Gastroesophageal sphincter (tissue), 4 donors: ENCODE measurements at regions not wholly inside any gene's neighbourhood (a gene's known extent, or its start where the extent isn't known, plus 50 kb on each side); places are given as distances from the start of the nearest gene placed in this dataset.
A peak's percentile ranks its signal among the peaks of the same experiment; 100 is the strongest.

Experiments
- ATAC-seq: fragments of 150-250 bp; one replicate; pipeline ENCODE4 v1.9.1; 2016; ENCODE audit warnings: mild to moderate bottlenecking, moderate library complexity
- H3K27ac ChIP-seq, 4 donors: fragments of 200-600 bp; sonication (generic) in 3 of 4; 1 replicate in 3 of 4; 2 replicates in 1 of 4; pipeline ENCODE4 v1.5.1; 2016 to 2019
- H3K27me3 ChIP-seq: fragments of 200-600 bp; sonication (generic); one replicate; pipeline ENCODE4 v1.5.1; 2019
- H3K36me3 ChIP-seq, 2 donors: fragments of 200-600 bp; sonication (generic); one replicate each; pipeline ENCODE4 v1.5.1; 2019; ENCODE audit warnings: control low read depth in 1 of 2
- H3K4me1 ChIP-seq, 3 donors: fragments of 200-600 bp; sonication (generic); 1 replicate in 2 of 3; 2 replicates in 1 of 3; pipeline ENCODE4 v1.5.1; 2016 to 2019; ENCODE audit warnings: control low read depth in 2 of 3
- H3K4me3 ChIP-seq, 2 donors: fragments of 200-600 bp; sonication (generic); one replicate each; pipeline ENCODE4 v1.5.1; 2019; ENCODE audit warnings: mild to moderate bottlenecking in 1 of 2, moderate library complexity in 1 of 2
- H3K9me3 ChIP-seq, 3 donors: fragments of 200-600 bp; sonication (generic); one replicate each; pipeline ENCODE4 v1.5.1; 2017 to 2019; ENCODE audit warnings: control low read depth in 2 of 3
- EP300 ChIP-seq: sonication (generic); formaldehyde crosslinking; IDR thresholded peaks from one replicate; pipeline ENCODE4 v1.6.1; 2017; ENCODE audit warnings: antibody characterized with exemption, mild to moderate bottlenecking
- POLR2A ChIP-seq, 2 donors: fragments of 450-650 bp; IDR thresholded peaks; one replicate each; pipeline ENCODE4 v1.6.1; 2017; ENCODE audit warnings: antibody characterized with exemption in 2 of 2, mild to moderate bottlenecking in 2 of 2, moderate library complexity in 1 of 2
- POLR2AphosphoS5 ChIP-seq: sonication (generic); formaldehyde crosslinking; IDR thresholded peaks from one replicate; pipeline ENCODE4 v1.6.1; 2017; ENCODE audit warnings: antibody characterized with exemption
- WGBS, 2 donors: methylation state at CpG; one replicate each; pipeline ENCODE4 v1.1.5; 2018; ENCODE audit warnings: low coverage in 1 of 2; 5-methylcytosine and 5-hydroxymethylcytosine counted together
- TF ChIP-seq, protein P1 (sequence below), 4 experiments: fragments of 200-600 bp in 2 of 4; fragments of 450-650 bp in 2 of 4; sonication (generic) in 1 of 4; IDR thresholded peaks; one replicate each; pipeline ENCODE4 v1.5.1; 2017 to 2019; ENCODE audit warnings: antibody characterized with exemption in 4 of 4, mild to moderate bottlenecking in 2 of 4, moderate library complexity in 2 of 4

DNA sequence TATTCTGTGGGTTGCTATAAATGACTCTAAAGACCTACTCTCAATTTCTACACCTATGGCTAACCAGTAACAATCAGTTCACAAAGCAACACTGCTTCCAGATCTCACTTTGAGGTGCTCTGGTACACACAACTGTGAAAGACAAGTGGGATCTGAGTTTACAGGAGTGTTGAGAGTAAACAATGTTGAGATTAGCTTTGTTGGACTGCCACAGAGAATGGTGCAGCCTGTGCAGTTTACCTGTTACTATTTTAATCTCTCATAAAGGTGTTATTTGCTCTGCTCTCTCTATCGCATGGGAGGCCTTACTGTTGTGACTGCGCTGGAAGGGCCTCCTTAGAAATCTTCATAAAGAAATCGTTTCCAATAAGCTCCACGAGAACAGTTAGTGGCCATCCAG lies 112.0 kb downstream of the SOX2 start:
- 66 to 100% methylated on average over 4 of the region's 4 CpGs for WGBS, 2 donors
- Histone ChIP-seq H3K36me3 (no peaks in the 10 kb centered on the region), H3K4me1 (no peaks in the 10 kb centered on the region), H3K9me3 (no peaks in the 10 kb centered on the region), H3K27me3 (peaks cover 4% of the 10 kb centered on the region), H3K4me3 (no peak overlapping the region), H3K27ac (no peak overlapping the region)
- no peak for ATAC-seq
- TF ChIP-seq POLR2AphosphoS5: no peak
- no peak for TF ChIP-seq EP300
- no peak for TF ChIP-seq POLR2A (IDR thresholded peaks at IDR 0.05)
- TF ChIP-seq, protein P1, sequence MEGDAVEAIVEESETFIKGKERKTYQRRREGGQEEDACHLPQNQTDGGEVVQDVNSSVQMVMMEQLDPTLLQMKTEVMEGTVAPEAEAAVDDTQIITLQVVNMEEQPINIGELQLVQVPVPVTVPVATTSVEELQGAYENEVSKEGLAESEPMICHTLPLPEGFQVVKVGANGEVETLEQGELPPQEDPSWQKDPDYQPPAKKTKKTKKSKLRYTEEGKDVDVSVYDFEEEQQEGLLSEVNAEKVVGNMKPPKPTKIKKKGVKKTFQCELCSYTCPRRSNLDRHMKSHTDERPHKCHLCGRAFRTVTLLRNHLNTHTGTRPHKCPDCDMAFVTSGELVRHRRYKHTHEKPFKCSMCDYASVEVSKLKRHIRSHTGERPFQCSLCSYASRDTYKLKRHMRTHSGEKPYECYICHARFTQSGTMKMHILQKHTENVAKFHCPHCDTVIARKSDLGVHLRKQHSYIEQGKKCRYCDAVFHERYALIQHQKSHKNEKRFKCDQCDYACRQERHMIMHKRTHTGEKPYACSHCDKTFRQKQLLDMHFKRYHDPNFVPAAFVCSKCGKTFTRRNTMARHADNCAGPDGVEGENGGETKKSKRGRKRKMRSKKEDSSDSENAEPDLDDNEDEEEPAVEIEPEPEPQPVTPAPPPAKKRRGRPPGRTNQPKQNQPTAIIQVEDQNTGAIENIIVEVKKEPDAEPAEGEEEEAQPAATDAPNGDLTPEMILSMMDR (IDR thresholded peaks at IDR 0.05): no peak

DNA sequence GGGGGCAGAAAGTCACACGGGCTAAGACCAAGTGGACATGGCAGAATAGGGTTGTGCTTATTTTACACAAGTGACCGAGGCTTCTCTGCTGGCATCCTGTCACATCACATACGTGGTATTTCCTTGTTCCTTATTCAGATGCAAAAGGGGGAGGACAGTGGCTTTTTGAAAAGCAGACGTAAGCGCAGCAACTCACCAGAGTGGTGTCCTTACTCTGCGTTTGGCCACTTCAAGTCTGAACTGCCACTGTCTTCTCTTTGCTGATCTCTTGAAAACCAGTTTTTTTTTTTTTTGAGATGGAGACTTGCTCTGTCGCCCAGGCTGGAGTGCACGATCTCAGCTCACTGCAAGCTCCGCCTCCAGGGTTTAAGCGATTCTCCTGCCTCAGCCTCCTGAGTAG lies 113.2 kb downstream of the SOX2 start:
- no peak for ATAC-seq
- no peaks in the 10 kb centered on the region for H3K9me3 ChIP-seq
- H3K4me1 ChIP-seq: no peaks in the 10 kb centered on the region
- peaks cover 4% of the 10 kb centered on the region for H3K27me3 ChIP-seq
- no peaks in the 10 kb centered on the region for H3K36me3 ChIP-seq
- H3K27ac ChIP-seq: no peak overlapping the region
- no peak overlapping the region for H3K4me3 ChIP-seq
- TF ChIP-seq POLR2AphosphoS5 (no peak), POLR2A (IDR thresholded peaks at IDR 0.05) (no peak), EP300 (no peak)
- TF ChIP-seq, protein P1 (IDR thresholded peaks at IDR 0.05): no peak
- WGBS, 2 donors: 64 to 80% methylated on average over 8 to 10 of the region's 10 CpGs

DNA sequence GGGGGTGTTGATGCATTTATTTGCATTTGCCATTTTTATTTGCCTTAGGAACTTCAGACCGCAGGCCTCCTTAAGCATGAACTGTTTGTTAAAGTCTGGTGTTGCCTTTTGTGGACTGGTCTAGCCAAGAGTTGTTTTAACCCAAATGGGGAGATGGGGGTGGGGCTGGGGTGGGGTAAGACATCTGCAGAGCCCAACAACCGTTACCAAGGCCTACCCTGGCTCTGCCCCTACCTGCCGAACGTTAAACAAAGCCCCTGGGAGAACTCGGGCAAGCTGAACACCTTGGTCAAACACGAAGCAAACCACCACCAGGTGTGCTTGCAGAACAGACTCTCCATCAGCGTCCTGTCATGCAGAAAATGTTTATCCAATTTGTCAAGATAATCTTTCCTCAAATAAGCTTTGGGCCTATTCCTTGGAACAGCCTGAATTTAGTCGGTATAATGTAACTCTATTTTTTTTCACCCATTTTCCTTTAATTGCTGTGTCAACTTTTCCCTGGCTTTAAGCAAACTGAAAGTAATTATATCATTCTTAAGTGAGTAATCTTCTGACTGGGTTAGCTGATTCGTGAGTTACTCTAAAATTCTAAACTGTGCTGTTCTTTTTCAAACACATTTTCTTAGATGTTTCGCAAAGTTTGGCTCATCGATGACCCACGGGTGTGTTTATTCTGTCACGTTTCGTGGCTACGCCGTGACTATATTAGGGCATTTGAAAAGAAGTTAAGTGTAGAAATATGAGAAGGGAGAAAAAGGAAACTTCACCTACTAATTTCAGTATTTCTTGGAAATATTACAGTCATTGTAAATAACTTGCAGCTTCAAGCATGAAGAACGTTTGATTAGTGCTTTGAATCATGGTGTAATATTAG lies 127.6 kb downstream of the SOX2 start:
- 39 to 40% methylated on average over 14 to 16 of the region's 17 CpGs for WGBS, 2 donors
- ATAC-seq: no peak
- Histone ChIP-seq H3K27ac (no peak overlapping the region), H3K9me3 (no peaks in the 10 kb centered on the region), H3K4me1 (no peaks in the 10 kb centered on the region), H3K36me3 (no peaks in the 10 kb centered on the region), H3K4me3 (peak overlapping the region in 1 of 2 donors; percentile 15), H3K27me3 (no peaks in the 10 kb centered on the region)
- TF ChIP-seq POLR2AphosphoS5 (no peak), EP300 (no peak), POLR2A (IDR thresholded peaks at IDR 0.05) (no peak)
- TF ChIP-seq, protein P1 (IDR thresholded peaks at IDR 0.05): no peak

DNA sequence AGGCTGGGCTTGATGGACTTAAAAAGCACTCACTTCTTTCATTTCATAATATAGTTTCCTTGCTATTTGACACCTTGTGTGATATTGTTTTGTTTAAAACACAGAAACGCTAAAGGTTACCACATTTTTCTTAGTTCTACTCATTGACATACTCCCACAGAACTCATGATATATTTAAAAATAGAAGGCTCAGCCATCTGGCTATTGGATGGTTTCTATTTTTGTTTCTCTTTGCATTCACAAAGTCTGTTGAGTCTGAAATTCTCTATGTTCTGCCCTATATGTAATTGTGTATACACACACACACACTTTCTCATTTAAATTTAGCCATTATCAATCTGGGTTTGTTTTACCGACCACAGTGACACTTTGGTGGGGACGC lies 128.2 kb downstream of the SOX2 start:
- Histone ChIP-seq H3K4me1 (no peaks in the 10 kb centered on the region), H3K4me3 (peak overlapping the region in 1 of 2 donors; percentile 15), H3K27me3 (no peaks in the 10 kb centered on the region), H3K36me3 (no peaks in the 10 kb centered on the region), H3K27ac (no peak overlapping the region), H3K9me3 (no peaks in the 10 kb centered on the region)
- TF ChIP-seq, protein P1 (IDR thresholded peaks at IDR 0.05): no peak
- no peak for TF ChIP-seq POLR2A (IDR thresholded peaks at IDR 0.05)
- TF ChIP-seq EP300: no peak
- no peak for TF ChIP-seq POLR2AphosphoS5
- WGBS, 2 donors: 47 to 48% methylated on average over 3 of the region's 3 CpGs
- no peak for ATAC-seq

DNA sequence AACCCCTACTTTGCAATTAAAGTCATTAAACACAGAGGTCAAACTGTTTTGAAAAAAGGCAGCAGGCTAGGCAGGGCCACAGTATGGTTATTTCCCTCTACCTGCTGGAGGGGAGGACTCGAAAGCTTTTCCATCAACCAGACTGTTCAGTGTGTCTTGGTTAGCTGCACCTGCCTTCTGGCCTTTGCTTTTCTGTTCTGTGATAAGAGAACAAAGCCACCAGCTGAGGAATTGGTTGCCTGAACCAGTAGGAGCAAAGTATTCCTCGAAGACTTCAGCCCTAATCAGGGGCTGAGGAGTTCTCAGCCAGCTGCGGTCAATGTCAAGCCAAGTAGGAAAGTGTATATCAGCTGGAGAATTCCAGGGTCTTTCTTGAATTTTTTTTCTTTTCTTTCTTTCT lies 132.5 kb downstream of the SOX2 start:
- TF ChIP-seq POLR2AphosphoS5: no peak
- TF ChIP-seq, protein P1 (IDR thresholded peaks at IDR 0.05): no peak
- no peak for TF ChIP-seq EP300
- no peak for TF ChIP-seq POLR2A (IDR thresholded peaks at IDR 0.05)
- no peak for ATAC-seq
- Histone ChIP-seq H3K27me3 (no peaks in the 10 kb centered on the region), H3K27ac (no peak overlapping the region), H3K9me3 (no peaks in the 10 kb centered on the region), H3K4me3 (no peak overlapping the region), H3K36me3 (no peaks in the 10 kb centered on the region), H3K4me1 (no peaks in the 10 kb centered on the region)
- 79% methylated on average over 2 of the region's 3 CpGs; no CpG with 5 or more reads in 1 of the 2 donors for WGBS, 2 donors
